HepG2 (cell line): ENCODE measurements at regions not wholly inside any gene's neighbourhood (a gene's known extent, or its start where the extent isn't known, plus 50 kb on each side); places are given as distances from the start of the nearest gene placed in this dataset.
A peak's percentile ranks its signal among the peaks of the same experiment; 100 is the strongest.

ENCODE experiments used
- ATAC-seq: fragments of 200-7000 bp; cut with Tn5 transposase; 3 replicates; pipeline ENCODE4 v1.9.1; 2020; ENCODE audit warnings: mild to moderate bottlenecking, moderate library complexity
- BruUV-seq: library from RNA; stranded (reverse); fragments of 400-500 nt; replicated peaks from 2 replicates; lab custom pipeline; 2021; lab: Mats Ljungman, UMichigan
- CTCF ChIA-PET: fragments of 300-600 bp; formaldehyde crosslinking; extraction: SDS; loops from one replicate; lab custom pipeline; 2021; ENCODE audit warnings: low total read pairs, inconsistent platforms, low intra/inter-chr PET ratio; lab: Yijun Ruan, JAX
- POLR2A ChIA-PET: fragments of 350-600 bp; sonication (Branson Sonifier 250); formaldehyde crosslinking; loops from one replicate; lab custom pipeline; 2020; ENCODE audit warnings: antibody characterized with exemption, inconsistent platforms; lab: Yijun Ruan, JAX
- DNase-seq: peaks from one replicate; pipeline ENCODE4 v3.0.0-alpha.2; 2015; ENCODE audit warnings: low spot score
- FAIRE-seq: peaks from 3 replicates; lab custom pipeline; 2011; peaks lifted over from hg19 to GRCh38; lab: Jason Lieb, UNC
- H2AFZ ChIP-seq: one replicate; pipeline ENCODE4 v1.6.1; 2011; ENCODE audit warnings: low read length, inconsistent platforms
- H3K27ac ChIP-seq: fragments of 300-600 bp; 3 replicates; pipeline ENCODE4 v1.8.0; 2011; ENCODE audit warnings: mixed run types, mild to moderate bottlenecking, mixed read lengths, low read length, inconsistent platforms; ENCODE audit not compliant: insufficient read depth; ENCODE audit errors: extremely low read length
- H3K27me3 ChIP-seq, 2 experiments: fragments of 200-600 bp in 1 of 2; 2 replicates in 1 of 2; 3 replicates in 1 of 2; pipeline versions ENCODE4 v1.6.0 to v1.8.0; 2011; ENCODE audit warnings: low read length in 2 of 2, mild to moderate bottlenecking in 2 of 2, moderate library complexity in 2 of 2, inconsistent platforms in 1 of 2; ENCODE audit not compliant: insufficient read depth in 2 of 2, control insufficient read depth in 1 of 2
- H3K36me3 ChIP-seq, 2 experiments: fragments of 200-600 bp in 1 of 2; replicated peaks in 1 of 2; 2 replicates in 1 of 2; 3 replicates in 1 of 2; pipeline versions ENCODE4 v1.5.1 to v1.8.0; 2011; ENCODE audit warnings: low read length in 2 of 2, inconsistent platforms in 1 of 2; ENCODE audit not compliant: insufficient read depth in 2 of 2, control insufficient read depth in 1 of 2
- H3K4me1 ChIP-seq: 2 replicates; pipeline ENCODE4 v1.5.1; 2012; ENCODE audit warnings: low read length, inconsistent platforms; ENCODE audit not compliant: insufficient read depth
- H3K4me2 ChIP-seq: 2 replicates; pipeline ENCODE4 v1.6.0; 2011; ENCODE audit warnings: low read depth, low read length, inconsistent platforms
- H3K4me3 ChIP-seq, 3 experiments: fragments of 200-600 bp in 1 of 3; sonication (generic), shearing (Covaris generic) in 1 of 3; replicated peaks in 1 of 3; 2 replicates each; pipeline ENCODE4 v1.5.1; 2011 to 2016; ENCODE audit warnings: low read length in 3 of 3, inconsistent platforms in 2 of 3, low read depth in 2 of 3, mild to moderate bottlenecking in 2 of 3, control low read depth in 1 of 3, mixed read lengths in 1 of 3; ENCODE audit not compliant: insufficient read depth in 1 of 3
- H3K79me2 ChIP-seq: one replicate; pipeline ENCODE4 v1.6.1; 2011; ENCODE audit warnings: low read length, inconsistent platforms; ENCODE audit not compliant: insufficient read depth
- H3K9ac ChIP-seq: 2 replicates; pipeline ENCODE4 v1.6.0; 2011; ENCODE audit warnings: mild to moderate bottlenecking, low read depth, low read length, inconsistent platforms; ENCODE audit not compliant: insufficient read depth
- H3K9me3 ChIP-seq: 2 replicates; pipeline ENCODE4 v1.5.1; 2012; ENCODE audit warnings: mild to moderate bottlenecking, low read length
- H4K20me1 ChIP-seq: 2 replicates; pipeline ENCODE4 v1.6.0; 2011; ENCODE audit warnings: inconsistent platforms, mild to moderate bottlenecking, low read length, moderate library complexity; ENCODE audit not compliant: insufficient read depth
- JUN ChIP-seq: sonication (generic); formaldehyde crosslinking; IDR thresholded peaks from 2 replicates; pipeline ENCODE4 v1.4.0; 2020; ENCODE audit warnings: mild to moderate bottlenecking, missing genetic modification reagents
- KLF15 ChIP-seq: sonication (generic); formaldehyde crosslinking; IDR thresholded peaks from 2 replicates; pipeline ENCODE4 v1.8.1; 2023; ENCODE audit warnings: borderline replicate concordance, mild to moderate bottlenecking, inconsistent platforms, missing genetic modification reagents, mixed read lengths
- MAZ ChIP-seq, 2 experiments: sonication (generic) in 1 of 2; formaldehyde crosslinking in 1 of 2; IDR thresholded peaks; 2 replicates each; pipeline versions ENCODE4 v1.5.0 to v1.6.1; 2012 to 2020; ENCODE audit warnings: low read depth in 2 of 2, mild to moderate bottlenecking in 2 of 2, borderline replicate concordance in 1 of 2, improper control_type of control experiment in 1 of 2, low read length in 1 of 2, missing genetic modification reagents in 1 of 2, moderate library complexity in 1 of 2
- MED13 ChIP-seq: sonication (generic); formaldehyde crosslinking; IDR thresholded peaks from 2 replicates; pipeline ENCODE4 v1.5.0; 2020; ENCODE audit warnings: missing genetic modification reagents
- NFYC ChIP-seq: IDR thresholded peaks from 2 replicates; pipeline ENCODE4 v1.6.1; 2016; ENCODE audit warnings: missing genetic modification reagents, missing compliant biosample characterization
- NRL ChIP-seq: sonication (generic); formaldehyde crosslinking; IDR thresholded peaks from 2 replicates; pipeline ENCODE4 v1.5.0; 2020; ENCODE audit warnings: missing genetic modification reagents, mild to moderate bottlenecking, moderate library complexity, borderline replicate concordance
- REPIN1 ChIP-seq: sonication (generic); formaldehyde crosslinking; IDR thresholded peaks from 2 replicates; pipeline ENCODE4 v1.8.0; 2022; ENCODE audit warnings: missing genetic modification reagents, low read depth, mild to moderate bottlenecking, borderline replicate concordance
- SIN3A ChIP-seq: IDR thresholded peaks from 2 replicates; pipeline ENCODE4 v1.6.1; 2011; ENCODE audit warnings: low read depth, mild to moderate bottlenecking, control low read depth, low read length, borderline replicate concordance
- SOX5 ChIP-seq: IDR thresholded peaks from 2 replicates; pipeline ENCODE4 v1.6.1; 2016; ENCODE audit warnings: borderline replicate concordance
- SRSF9 ChIP-seq: fragments of 200-400 bp; formaldehyde crosslinking; IDR thresholded peaks from 2 replicates; pipeline ENCODE4 v1.6.1; 2018; ENCODE audit warnings: borderline replicate concordance, mild to moderate bottlenecking, low read depth, low read length; ENCODE audit not compliant: insufficient read depth, poor library complexity, severe bottlenecking
- YEATS4 ChIP-seq: sonication (generic); formaldehyde crosslinking; IDR thresholded peaks from 2 replicates; pipeline ENCODE4 v1.4.0; 2020; ENCODE audit warnings: missing genetic modification reagents, borderline replicate concordance
- ZFP82 ChIP-seq: sonication (generic); formaldehyde crosslinking; IDR thresholded peaks from 2 replicates; pipeline ENCODE4 v1.5.1; 2020; ENCODE audit warnings: mild to moderate bottlenecking, missing genetic modification reagents, borderline replicate concordance
- ZNF225 ChIP-seq: sonication (generic); formaldehyde crosslinking; IDR thresholded peaks from 2 replicates; pipeline ENCODE4 v1.4.0; 2020; ENCODE audit warnings: mild to moderate bottlenecking, missing genetic modification reagents
- ZNF530 ChIP-seq: sonication (generic); formaldehyde crosslinking; IDR thresholded peaks from 2 replicates; pipeline ENCODE4 v1.5.0; 2020; ENCODE audit warnings: low read depth, mild to moderate bottlenecking, missing genetic modification reagents
- ZNF777 ChIP-seq: sonication (generic); formaldehyde crosslinking; IDR thresholded peaks from 2 replicates; pipeline ENCODE4 v1.4.0; 2020; ENCODE audit warnings: missing genetic modification reagents
- WGBS: methylation state at CpG from one replicate; pipeline ENCODE4 v1.1.6; 2017; ENCODE audit warnings: low lambda C conversion rate; 5-methylcytosine and 5-hydroxymethylcytosine counted together
- in situ Hi-C: cut with HindIII; loops from 2 replicates; pipeline ENCODE4 v1.10.0; 2017; ENCODE audit warnings: low pct_unique_long_range_greater_than_20kb; ENCODE audit not compliant: extremely low pct_ligation_motif_present
- intact Hi-C: fragments of 100-400 bp; cut with micrococcal nuclease; formaldehyde crosslinking; loops from one replicate; pipeline ENCODE4 v1.10.0; 2022; ENCODE audit not compliant: unreplicated experiment
- TF ChIP-seq, protein P1 (sequence below): sonication (generic); formaldehyde crosslinking; IDR thresholded peaks from 2 replicates; pipeline ENCODE4 v1.9.0; 2021; ENCODE audit warnings: missing genetic modification reagents, borderline replicate concordance
- TF ChIP-seq, protein P2 (sequence below): sonication (generic); formaldehyde crosslinking; IDR thresholded peaks from 2 replicates; pipeline ENCODE4 v1.5.1; 2020; ENCODE audit warnings: missing genetic modification reagents, mild to moderate bottlenecking, borderline replicate concordance
- TF ChIP-seq, protein P3 (sequence below): sonication (generic); formaldehyde crosslinking; IDR thresholded peaks from 2 replicates; pipeline ENCODE4 v1.4.0; 2020; ENCODE audit warnings: missing genetic modification reagents

DNA sequence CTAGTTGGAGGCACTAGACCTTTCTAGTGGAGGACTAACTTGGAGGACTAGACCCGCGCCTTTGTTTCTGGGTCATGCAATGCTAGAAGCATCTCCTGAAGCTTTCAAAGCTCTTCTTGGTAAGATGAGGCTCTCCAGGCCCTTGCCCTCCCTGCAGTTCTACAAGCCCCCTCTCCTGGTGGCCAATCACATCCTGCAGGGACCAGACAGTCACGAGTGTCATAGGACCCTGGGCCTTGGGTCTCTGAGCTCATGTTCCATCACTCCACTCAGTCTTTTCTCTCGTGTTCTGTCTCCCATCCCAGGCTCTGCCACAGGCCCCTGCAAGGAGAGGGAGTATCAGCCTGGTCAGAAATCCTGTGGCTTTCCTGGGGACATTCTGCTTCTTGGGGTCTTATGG, 119.6 kb downstream of the CYLD start:
- in situ Hi-C loops, result no loop called here
- no peak for ATAC-seq
- H3K27me3 ChIP-seq, result no peaks in the 10 kb centered on the region
- TF ChIP-seq SRSF9 (no peak), ZNF225 (CRISPR knock-in tag) (no peak), SIN3A (no peak), ZNF530 (CRISPR knock-in tag) (no peak), JUN (CRISPR knock-in tag) (no peak), NFYC (no peak), SOX5 (CRISPR knock-in tag) (no peak), MED13 (CRISPR knock-in tag) (no peak), YEATS4 (CRISPR knock-in tag) (no peak), KLF15 (CRISPR knock-in tag) (no peak), ZFP82 (CRISPR knock-in tag) (no peak), MAZ (IDR thresholded peaks at IDR 0.05; ENCODE audit: borderline replicate concordance, low read depth, low read length) (no peak), MAZ (CRISPR knock-in tag; IDR thresholded peaks at IDR 0.05; ENCODE audit: low read depth) (no peak), ZNF777 (no peak), NRL (CRISPR knock-in tag) (no peak), REPIN1 (CRISPR knock-in tag) (no peak)
- TF ChIP-seq, protein P1, sequence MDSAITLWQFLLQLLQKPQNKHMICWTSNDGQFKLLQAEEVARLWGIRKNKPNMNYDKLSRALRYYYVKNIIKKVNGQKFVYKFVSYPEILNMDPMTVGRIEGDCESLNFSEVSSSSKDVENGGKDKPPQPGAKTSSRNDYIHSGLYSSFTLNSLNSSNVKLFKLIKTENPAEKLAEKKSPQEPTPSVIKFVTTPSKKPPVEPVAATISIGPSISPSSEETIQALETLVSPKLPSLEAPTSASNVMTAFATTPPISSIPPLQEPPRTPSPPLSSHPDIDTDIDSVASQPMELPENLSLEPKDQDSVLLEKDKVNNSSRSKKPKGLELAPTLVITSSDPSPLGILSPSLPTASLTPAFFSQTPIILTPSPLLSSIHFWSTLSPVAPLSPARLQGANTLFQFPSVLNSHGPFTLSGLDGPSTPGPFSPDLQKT, result no peak
- TF ChIP-seq, protein P2, sequence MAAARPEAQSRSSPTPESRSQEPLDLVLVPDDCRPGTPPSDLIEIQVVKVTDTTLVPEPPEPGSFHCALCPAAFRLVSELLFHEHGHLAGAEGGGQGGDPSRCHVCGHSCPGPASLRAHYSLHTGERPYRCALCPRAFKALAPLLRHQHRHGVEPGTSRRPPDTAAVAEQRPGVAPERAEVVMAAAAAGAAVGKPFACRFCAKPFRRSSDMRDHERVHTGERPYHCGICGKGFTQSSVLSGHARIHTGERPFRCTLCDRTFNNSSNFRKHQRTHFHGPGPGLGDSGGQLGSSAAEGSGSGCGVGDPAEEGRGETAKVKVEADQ (CRISPR knock-in tag), result no peak
- TF ChIP-seq, protein P3, sequence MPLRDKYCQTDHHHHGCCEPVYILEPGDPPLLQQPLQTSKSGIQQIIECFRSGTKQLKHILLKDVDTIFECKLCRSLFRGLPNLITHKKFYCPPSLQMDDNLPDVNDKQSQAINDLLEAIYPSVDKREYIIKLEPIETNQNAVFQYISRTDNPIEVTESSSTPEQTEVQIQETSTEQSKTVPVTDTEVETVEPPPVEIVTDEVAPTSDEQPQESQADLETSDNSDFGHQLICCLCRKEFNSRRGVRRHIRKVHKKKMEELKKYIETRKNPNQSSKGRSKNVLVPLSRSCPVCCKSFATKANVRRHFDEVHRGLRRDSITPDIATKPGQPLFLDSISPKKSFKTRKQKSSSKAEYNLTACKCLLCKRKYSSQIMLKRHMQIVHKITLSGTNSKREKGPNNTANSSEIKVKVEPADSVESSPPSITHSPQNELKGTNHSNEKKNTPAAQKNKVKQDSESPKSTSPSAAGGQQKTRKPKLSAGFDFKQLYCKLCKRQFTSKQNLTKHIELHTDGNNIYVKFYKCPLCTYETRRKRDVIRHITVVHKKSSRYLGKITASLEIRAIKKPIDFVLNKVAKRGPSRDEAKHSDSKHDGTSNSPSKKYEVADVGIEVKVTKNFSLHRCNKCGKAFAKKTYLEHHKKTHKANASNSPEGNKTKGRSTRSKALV (CRISPR knock-in tag), result no peak

More for the DNA sequence above, 119.6 kb downstream of the CYLD start:
- no TSS peak for BruUV-seq
- no peaks in the 10 kb centered on the region for H3K9me3 ChIP-seq
- H3K9ac ChIP-seq, result no peak overlapping the region
- H4K20me1 ChIP-seq, result no peaks in the 10 kb centered on the region
- CTCF ChIA-PET, result no interaction called here
- no peaks in the 10 kb centered on the region for H3K36me3 ChIP-seq
- H3K79me2 ChIP-seq, result no peaks in the 10 kb centered on the region
- intact Hi-C loops, result loop anchor here (5.0 kb wide), 1 partner anchor 291 kb away; the partner anchor contains the start of gene SALL1
- DNase-seq (no peak), FAIRE-seq (no peak)
- 47% methylated on average over 4 of the region's 4 CpGs for WGBS
- no peak overlapping the region for H3K4me3 ChIP-seq
- peaks cover 37% of the 10 kb centered on the region for H3K4me1 ChIP-seq
- POLR2A ChIA-PET, result no interaction called here
- no peak overlapping the region for H2AFZ ChIP-seq
- H3K27ac ChIP-seq, result no peak overlapping the region
- peak overlapping the region; percentile 49 for H3K4me2 ChIP-seq
